ENCODE measurements at regions not wholly inside any gene's neighbourhood (a gene's known extent, or its start where the extent isn't known, plus 50 kb on each side); places are given as distances from the start of the nearest gene placed in this dataset.

- no peak for TF ChIP-seq CTCF (IDR thresholded peaks at IDR 0.05; ENCODE audit: low read depth, low read length)
- TF ChIP-seq MAX (IDR thresholded peaks at IDR 0.05; ENCODE audit: low read depth, low read length), result no peak
- TF ChIP-seq POLR2A (IDR thresholded peaks at IDR 0.05; ENCODE audit: extremely low read depth, insufficient read length), result no peak
These were observed 1689.5 kb upstream of the PCDH10 start for GRCh38 chr4:131459430-131460101.
